ENCODE measurements at regions not wholly inside any gene's neighbourhood (a gene's known extent, or its start where the extent isn't known, plus 50 kb on each side); places are given as distances from the start of the nearest gene placed in this dataset.
"Not testable (repeated sequence)": the region's sequence is repeated elsewhere in the genome, so short reads cannot be mapped to it uniquely, and the experiment has no call there.

- not testable (repeated sequence) for TF ChIP-seq CTCF (conservative IDR thresholded peaks at IDR 0.05; ENCODE audit: low read depth, low read length); EZH2phosphoT487 (IDR thresholded peaks at IDR 0.05; ENCODE audit: borderline replicate concordance, low read length); EZH2 (IDR thresholded peaks at IDR 0.05; ENCODE audit: low read length, unreplicated experiment)
These were observed 1130.9 kb downstream of the RPIA start for GRCh38 chr2:89822342-89822741.

Data from PC-3 (cell line).